Lower leg skin (tissue), 3 donors: ENCODE measurements at regions not wholly inside any gene's neighbourhood (a gene's known extent, or its start where the extent isn't known, plus 50 kb on each side); places are given as distances from the start of the nearest gene placed in this dataset.

Experiments
- CTCF ChIP-seq, 3 donors: fragments of 450-650 bp; IDR thresholded peaks; one replicate each; pipeline ENCODE4 v1.5.1; 2016; ENCODE audit warnings: antibody characterized with exemption in 3 of 3, mild to moderate bottlenecking in 3 of 3, moderate library complexity in 2 of 3
- POLR2A ChIP-seq, 2 donors: fragments of 450-650 bp; IDR thresholded peaks; one replicate each; pipeline ENCODE4 v1.6.1; 2016 to 2017; ENCODE audit warnings: antibody characterized with exemption in 2 of 2, mild to moderate bottlenecking in 1 of 2, moderate library complexity in 1 of 2

- no peak for TF ChIP-seq CTCF (IDR thresholded peaks at IDR 0.05)
- TF ChIP-seq POLR2A (IDR thresholded peaks at IDR 0.05), result no peak
These were observed 667.0 kb downstream of the LIG4 start for GRCh38 chr13:107548338-107548737.
